GM12875 (cell line): ENCODE measurements at regions not wholly inside any gene's neighbourhood (a gene's known extent, or its start where the extent isn't known, plus 50 kb on each side); places are given as distances from the start of the nearest gene placed in this dataset.
"Not testable (repeated sequence)": the region's sequence is repeated elsewhere in the genome, so short reads cannot be mapped to it uniquely, and the experiment has no call there.

ENCODE experiments used
- H3K4me3 ChIP-seq: one replicate; pipeline ENCODE4 v1.5.1; 2011; ENCODE audit warnings: low read depth, low read length, control low read depth
- TF ChIP-seq, protein P1 (sequence below): IDR thresholded peaks from 2 replicates; pipeline ENCODE4 v1.5.1; 2011; ENCODE audit warnings: low read depth, mild to moderate bottlenecking, control low read depth, inconsistent platforms, low read length, moderate library complexity, borderline replicate concordance; ENCODE audit not compliant: insufficient read depth

DNA sequence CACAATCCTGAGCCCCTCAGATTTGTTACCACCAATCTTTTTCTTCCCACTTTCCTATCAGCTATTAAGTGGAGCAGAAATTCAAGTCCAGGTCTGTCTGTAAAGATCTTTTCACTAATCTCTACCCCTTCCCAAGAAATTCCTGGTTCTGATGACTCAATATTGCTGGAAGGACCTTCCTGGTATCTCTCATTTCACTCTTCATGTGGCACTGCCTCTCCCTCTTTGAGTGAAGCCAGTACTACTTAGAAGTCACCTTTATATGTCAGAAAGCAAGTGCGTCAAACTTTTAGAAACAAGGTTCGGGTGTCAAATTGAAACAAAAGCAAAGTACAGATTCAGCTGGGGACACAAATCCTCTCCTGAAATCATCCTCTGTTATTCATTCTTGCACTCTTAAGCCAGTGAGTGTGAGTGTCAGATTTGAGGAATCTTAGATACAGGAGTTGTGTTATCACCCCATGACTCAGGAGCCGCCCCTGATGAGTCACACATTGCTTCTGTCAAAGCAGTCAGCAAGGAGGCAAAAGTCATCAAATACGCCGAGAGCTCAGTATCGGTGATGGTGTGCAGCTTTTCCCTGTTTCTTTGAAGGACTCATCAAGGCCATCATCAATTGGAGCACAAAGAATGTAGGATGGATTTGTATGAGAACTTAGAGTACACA is 313.0 kb downstream of the CETN3 start:
- H3K4me3 ChIP-seq, result no peak overlapping the region
- TF ChIP-seq, protein P1, sequence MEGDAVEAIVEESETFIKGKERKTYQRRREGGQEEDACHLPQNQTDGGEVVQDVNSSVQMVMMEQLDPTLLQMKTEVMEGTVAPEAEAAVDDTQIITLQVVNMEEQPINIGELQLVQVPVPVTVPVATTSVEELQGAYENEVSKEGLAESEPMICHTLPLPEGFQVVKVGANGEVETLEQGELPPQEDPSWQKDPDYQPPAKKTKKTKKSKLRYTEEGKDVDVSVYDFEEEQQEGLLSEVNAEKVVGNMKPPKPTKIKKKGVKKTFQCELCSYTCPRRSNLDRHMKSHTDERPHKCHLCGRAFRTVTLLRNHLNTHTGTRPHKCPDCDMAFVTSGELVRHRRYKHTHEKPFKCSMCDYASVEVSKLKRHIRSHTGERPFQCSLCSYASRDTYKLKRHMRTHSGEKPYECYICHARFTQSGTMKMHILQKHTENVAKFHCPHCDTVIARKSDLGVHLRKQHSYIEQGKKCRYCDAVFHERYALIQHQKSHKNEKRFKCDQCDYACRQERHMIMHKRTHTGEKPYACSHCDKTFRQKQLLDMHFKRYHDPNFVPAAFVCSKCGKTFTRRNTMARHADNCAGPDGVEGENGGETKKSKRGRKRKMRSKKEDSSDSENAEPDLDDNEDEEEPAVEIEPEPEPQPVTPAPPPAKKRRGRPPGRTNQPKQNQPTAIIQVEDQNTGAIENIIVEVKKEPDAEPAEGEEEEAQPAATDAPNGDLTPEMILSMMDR, result no peak

DNA sequence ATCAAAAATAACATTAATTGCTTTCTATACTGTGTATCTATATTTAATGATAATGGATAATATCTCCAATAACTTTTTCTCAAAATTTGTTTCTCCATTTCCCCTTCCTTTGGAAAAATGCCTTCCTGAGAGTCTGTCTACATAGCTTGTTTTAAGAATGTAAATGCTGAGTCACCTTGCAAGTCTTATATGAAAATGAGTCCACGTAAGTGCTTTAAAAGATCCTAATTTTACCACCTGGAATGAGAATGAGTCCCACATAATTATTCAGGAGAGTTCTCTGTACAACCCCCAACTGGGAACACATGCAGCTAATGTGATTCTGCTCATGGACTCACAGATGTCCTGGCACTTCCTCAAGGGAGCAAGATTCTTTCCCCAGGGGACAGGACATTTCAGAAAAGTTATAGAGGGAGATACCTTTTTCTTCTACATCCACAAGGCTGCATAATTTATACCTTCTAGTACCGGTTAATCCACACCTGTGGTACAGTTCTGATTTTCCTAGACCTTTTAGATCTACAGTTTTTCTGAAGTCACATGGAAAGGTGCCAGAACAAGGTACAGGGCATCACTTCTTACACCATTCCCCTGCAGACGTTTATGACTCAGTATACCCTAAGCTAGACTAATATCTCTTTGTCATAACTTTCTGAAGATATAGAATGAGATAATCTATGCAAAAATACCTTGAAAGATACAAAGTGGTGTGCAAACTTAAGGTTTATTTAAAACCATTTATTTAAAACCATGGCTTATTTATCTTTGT is 314.1 kb downstream of the CETN3 start:
- TF ChIP-seq, protein P1, result no peak

DNA sequence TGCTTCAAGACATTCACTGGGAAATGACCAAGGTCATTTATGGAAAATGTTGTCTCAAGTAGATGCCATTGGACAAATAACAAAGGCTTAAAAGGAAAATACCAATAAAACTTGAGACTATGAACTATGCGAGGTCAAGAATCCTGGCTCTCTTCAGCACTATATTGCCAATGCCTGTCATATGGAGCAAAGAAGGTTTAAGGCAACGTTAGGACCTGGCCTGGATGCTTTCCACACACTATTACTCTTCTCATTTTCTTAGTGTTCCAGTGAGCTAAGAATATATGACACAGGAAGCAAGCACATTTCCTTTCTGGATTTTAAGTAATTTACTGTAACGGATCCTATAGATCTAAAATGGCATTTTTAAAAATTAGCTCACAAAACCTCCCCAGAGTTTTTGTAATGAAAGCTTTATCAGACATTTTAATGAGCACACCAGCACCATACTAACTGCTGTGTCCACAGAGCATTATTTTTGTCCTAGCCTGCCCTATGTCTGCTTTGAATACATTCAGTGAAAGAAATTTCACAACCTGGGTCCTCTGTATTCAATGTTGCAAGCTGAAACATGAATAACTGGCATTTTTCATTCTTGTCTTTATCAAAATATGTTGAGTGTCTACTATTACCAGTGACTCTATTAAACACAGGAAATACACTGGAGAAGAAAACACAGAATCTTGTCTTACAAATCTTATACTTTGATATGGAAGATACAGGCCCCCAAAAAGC is 315.6 kb downstream of the CETN3 start:
- TF ChIP-seq, protein P1, result no peak
- H3K4me3 ChIP-seq, result no peak overlapping the region

More for the DNA sequence above, 314.1 kb downstream of the CETN3 start:
- H3K4me3 ChIP-seq, result no peak overlapping the region

DNA sequence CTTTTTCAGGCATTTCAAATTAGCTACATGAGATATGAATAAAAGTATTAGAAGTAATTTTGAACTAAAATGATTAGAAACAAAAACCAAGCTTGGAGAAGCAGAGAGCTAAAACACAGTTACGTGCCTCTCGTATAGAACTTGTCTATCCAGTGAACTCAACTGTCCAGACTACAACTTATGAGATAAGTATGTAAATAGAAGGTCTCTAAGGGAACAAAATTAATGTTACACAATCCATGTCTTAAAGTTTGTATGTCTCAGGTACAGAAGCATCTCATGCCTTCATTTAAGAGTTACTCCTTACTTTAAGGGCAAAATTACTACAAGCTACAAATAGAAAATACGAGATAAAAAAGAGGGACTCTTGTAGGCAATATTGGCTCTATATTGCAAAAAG is 316.8 kb downstream of the CETN3 start:
- TF ChIP-seq, protein P1, result no peak
- H3K4me3 ChIP-seq, result no peak overlapping the region

DNA sequence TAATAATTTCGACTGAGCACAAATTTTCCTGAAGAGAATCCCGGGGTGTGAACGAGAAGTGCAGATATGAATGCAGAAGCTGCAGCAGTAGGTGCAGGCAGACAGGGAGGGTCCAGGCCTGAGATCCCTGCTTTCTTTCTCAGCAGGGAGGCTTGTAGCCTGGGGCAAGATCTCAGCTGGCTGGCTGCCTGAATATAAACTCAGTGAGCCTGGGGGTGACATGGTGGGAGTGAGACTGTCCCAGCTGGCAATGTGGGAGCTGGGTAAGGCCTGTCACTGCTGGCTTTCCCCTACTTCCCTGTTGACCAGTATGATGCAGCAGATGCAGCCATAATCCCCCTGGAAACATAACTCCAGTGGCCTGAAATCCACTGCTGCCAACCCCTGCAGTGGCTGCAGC is 325.2 kb downstream of the CETN3 start:
- no peak overlapping the region for H3K4me3 ChIP-seq
- TF ChIP-seq, protein P1, result no peak

DNA sequence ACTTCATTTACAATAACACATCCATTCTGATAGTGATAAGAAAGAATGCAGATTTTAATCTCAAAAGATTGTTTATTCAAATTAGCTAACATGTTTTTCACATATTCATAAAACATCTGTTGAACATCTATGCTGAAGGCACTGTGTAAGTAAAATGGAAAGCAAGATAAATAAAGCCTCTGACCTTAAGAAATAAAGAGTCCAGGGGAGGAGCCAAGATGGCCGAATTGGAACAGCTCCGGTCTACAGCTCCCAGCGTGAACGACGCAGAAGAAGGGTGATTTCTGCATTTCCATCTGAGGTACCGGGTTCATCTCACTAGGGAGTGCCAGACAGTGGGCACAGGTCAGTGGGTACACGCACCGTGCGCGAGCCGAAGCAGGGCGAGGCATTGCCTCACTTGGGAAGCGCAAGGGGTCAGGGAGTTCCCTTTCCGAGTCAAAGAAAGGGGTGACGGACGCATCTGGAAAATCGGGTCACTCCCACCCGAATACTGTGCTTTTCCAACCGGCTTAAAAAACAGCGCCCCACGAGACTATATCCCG is 336.5 kb downstream of the CETN3 start:
- not testable (repeated sequence) for H3K4me3 ChIP-seq

DNA sequence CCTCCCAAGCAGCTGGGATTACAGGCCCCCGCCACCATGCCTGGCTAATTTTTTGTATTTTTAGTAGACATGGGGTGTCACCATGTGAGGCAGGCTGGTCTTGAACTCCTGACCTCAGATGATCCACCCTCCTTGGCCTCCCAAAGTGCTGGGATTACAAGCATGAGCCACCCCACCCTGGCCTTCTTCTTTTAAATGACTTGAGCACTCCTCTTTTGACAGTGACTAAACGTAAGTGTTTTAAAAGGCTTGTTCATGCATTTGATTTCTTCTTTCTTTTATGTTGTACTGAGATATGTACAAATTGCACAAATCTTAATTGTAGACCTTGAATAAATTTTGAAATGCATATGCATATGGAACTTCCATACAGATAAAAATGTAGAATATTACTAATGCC is 337.9 kb downstream of the CETN3 start:
- TF ChIP-seq, protein P1, result no peak
- H3K4me3 ChIP-seq, result no peak overlapping the region
